ENCODE measurements at regions not wholly inside any gene's neighbourhood (a gene's known extent, or its start where the extent isn't known, plus 50 kb on each side); places are given as distances from the start of the nearest gene placed in this dataset.

DNA sequence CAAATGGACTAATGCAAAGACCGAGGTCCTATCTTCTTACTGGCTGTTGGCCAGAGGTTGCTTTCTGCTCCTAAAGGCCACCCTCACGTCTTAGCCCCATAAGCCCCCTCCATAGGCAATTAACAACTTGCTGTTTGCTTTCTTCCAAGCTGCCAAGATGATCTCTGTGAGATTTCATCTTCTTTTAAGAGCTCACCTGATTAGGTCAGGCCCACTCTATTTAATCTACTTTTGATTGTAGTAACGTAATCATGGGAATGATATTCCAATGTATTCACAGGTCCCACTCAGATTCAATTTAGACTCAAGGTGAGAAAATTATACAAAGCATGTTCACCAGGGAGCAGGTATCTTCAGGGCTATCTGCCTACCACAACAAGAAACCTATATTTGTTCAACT is 84.4 kb upstream of the RAD23B start:
- TF ChIP-seq POLR2A (IDR thresholded peaks at IDR 0.05): no peak
- TF ChIP-seq, protein P1, sequence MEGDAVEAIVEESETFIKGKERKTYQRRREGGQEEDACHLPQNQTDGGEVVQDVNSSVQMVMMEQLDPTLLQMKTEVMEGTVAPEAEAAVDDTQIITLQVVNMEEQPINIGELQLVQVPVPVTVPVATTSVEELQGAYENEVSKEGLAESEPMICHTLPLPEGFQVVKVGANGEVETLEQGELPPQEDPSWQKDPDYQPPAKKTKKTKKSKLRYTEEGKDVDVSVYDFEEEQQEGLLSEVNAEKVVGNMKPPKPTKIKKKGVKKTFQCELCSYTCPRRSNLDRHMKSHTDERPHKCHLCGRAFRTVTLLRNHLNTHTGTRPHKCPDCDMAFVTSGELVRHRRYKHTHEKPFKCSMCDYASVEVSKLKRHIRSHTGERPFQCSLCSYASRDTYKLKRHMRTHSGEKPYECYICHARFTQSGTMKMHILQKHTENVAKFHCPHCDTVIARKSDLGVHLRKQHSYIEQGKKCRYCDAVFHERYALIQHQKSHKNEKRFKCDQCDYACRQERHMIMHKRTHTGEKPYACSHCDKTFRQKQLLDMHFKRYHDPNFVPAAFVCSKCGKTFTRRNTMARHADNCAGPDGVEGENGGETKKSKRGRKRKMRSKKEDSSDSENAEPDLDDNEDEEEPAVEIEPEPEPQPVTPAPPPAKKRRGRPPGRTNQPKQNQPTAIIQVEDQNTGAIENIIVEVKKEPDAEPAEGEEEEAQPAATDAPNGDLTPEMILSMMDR (IDR thresholded peaks at IDR 0.05): no peak
